CD14-positive monocyte (primary cell): ENCODE measurements at regions not wholly inside any gene's neighbourhood (a gene's known extent, or its start where the extent isn't known, plus 50 kb on each side); places are given as distances from the start of the nearest gene placed in this dataset.

Source experiments
- DNase-seq, 3 donors: peaks; one replicate each; pipeline ENCODE4 v3.0.0-alpha.2; 2011 to 2022
- H2AFZ ChIP-seq: 2 replicates; pipeline ENCODE4 v1.6.0; 2012; ENCODE audit warnings: mild to moderate bottlenecking, low read depth, low read length, inconsistent platforms; ENCODE audit not compliant: insufficient read depth, poor library complexity, severe bottlenecking
- H3K27ac ChIP-seq, 2 donors: 1 replicate in 1 of 2; 2 replicates in 1 of 2; pipeline ENCODE4 v1.5.1; 2012 to 2013; ENCODE audit warnings: low read length in 2 of 2, control low read depth in 1 of 2, inconsistent platforms in 1 of 2, low read depth in 1 of 2, mild to moderate bottlenecking in 1 of 2
- H3K27me3 ChIP-seq, 2 donors: one replicate each; pipeline versions ENCODE4 v1.6.0 to v1.6.1; 2011 to 2013; ENCODE audit warnings: low read length in 2 of 2; ENCODE audit not compliant: control insufficient read depth in 2 of 2, insufficient read depth in 2 of 2
- H3K36me3 ChIP-seq, 2 donors: replicated peaks in 1 of 2; 1 replicate in 1 of 2; 2 replicates in 1 of 2; pipeline versions ENCODE4 v1.5.1 to v1.6.1; 2012 to 2013; ENCODE audit warnings: low read length in 2 of 2, control low read depth in 1 of 2, inconsistent platforms in 1 of 2, mild to moderate bottlenecking in 1 of 2; ENCODE audit not compliant: insufficient read depth in 2 of 2, control insufficient read depth in 1 of 2
- H3K4me1 ChIP-seq, 2 donors: 1 replicate in 1 of 2; 2 replicates in 1 of 2; pipeline versions ENCODE4 v1.5.1 to v1.6.1; 2012 to 2013; ENCODE audit warnings: low read length in 2 of 2, control low read depth in 1 of 2, inconsistent platforms in 1 of 2, mild to moderate bottlenecking in 1 of 2, moderate library complexity in 1 of 2; ENCODE audit not compliant: insufficient read depth in 2 of 2, control insufficient read depth in 1 of 2
- H3K4me2 ChIP-seq: replicated peaks from 2 replicates; pipeline ENCODE3; 2012; ENCODE audit warnings: low read length, moderate library complexity, mild to moderate bottlenecking; ENCODE audit not compliant: poor library complexity, severe bottlenecking; ENCODE audit errors: extremely low read depth
- H3K4me3 ChIP-seq, 3 experiments: fragments of 200-600 bp in 1 of 3; sonication (generic) in 1 of 3; replicated peaks in 1 of 3; 1 replicate in 2 of 3; 2 replicates in 1 of 3; pipeline ENCODE4 v1.5.1; 2011 to 2013; ENCODE audit warnings: low read length in 3 of 3, mild to moderate bottlenecking in 3 of 3, control low read depth in 2 of 3, low read depth in 2 of 3, inconsistent platforms in 1 of 3, moderate library complexity in 1 of 3
- H3K79me2 ChIP-seq: 2 replicates; pipeline ENCODE4 v1.6.0; 2012; ENCODE audit warnings: mild to moderate bottlenecking, control low read depth, inconsistent platforms, low read length, moderate library complexity; ENCODE audit not compliant: insufficient read depth
- H3K9ac ChIP-seq: 2 replicates; pipeline ENCODE4 v1.6.0; 2017; ENCODE audit warnings: low read length, mild to moderate bottlenecking; ENCODE audit not compliant: insufficient read depth, poor library complexity, severe bottlenecking
- H3K9me3 ChIP-seq, 2 donors: replicated peaks in 1 of 2; 1 replicate in 1 of 2; 2 replicates in 1 of 2; pipeline versions ENCODE4 v1.5.1 to v1.6.1; 2012 to 2013; ENCODE audit warnings: low read length in 2 of 2, control low read depth in 1 of 2; ENCODE audit not compliant: control insufficient read depth in 1 of 2, insufficient read depth in 1 of 2
- H4K20me1 ChIP-seq: 2 replicates; pipeline ENCODE4 v1.6.0; 2012; ENCODE audit warnings: mild to moderate bottlenecking, low read length, control low read depth, moderate library complexity; ENCODE audit not compliant: insufficient read depth
- H3K27ac Mint-ChIP-seq, 7 donors: one replicate each; pipeline ENCODE4 v1.8.0; 2020; ENCODE audit warnings: mild to moderate bottlenecking in 7 of 7, mixed read lengths in 7 of 7, moderate library complexity in 6 of 7, inconsistent platforms in 2 of 7
- H3K27me3 Mint-ChIP-seq, 3 donors: one replicate each; pipeline ENCODE4 v1.8.0; 2021 to 2022; ENCODE audit warnings: low read depth in 3 of 3, mild to moderate bottlenecking in 3 of 3, mixed read lengths in 3 of 3, moderate library complexity in 3 of 3, inconsistent platforms in 1 of 3
- H3K36me3 Mint-ChIP-seq, 2 donors: one replicate each; pipeline ENCODE4 v1.8.0; 2020; ENCODE audit warnings: mixed read lengths in 2 of 2, inconsistent platforms in 1 of 2, mild to moderate bottlenecking in 1 of 2
- H3K4me1 Mint-ChIP-seq: one replicate; pipeline ENCODE4 v1.8.0; 2020; ENCODE audit warnings: mild to moderate bottlenecking, mixed read lengths
- H3K4me3 Mint-ChIP-seq, 2 donors: one replicate each; pipeline ENCODE4 v1.8.0; 2020; ENCODE audit warnings: mild to moderate bottlenecking in 2 of 2, mixed read lengths in 2 of 2, moderate library complexity in 1 of 2
- H3K9me3 Mint-ChIP-seq, 7 donors: one replicate each; pipeline ENCODE4 v1.8.0; 2020 to 2022; ENCODE audit warnings: mixed read lengths in 7 of 7, mild to moderate bottlenecking in 6 of 7, moderate library complexity in 6 of 7, inconsistent platforms in 2 of 7
- CTCF ChIP-seq: fragments of 200-600 bp; IDR thresholded peaks from one replicate; pipeline ENCODE4 v1.8.0; 2022; ENCODE audit warnings: antibody characterized with exemption, mild to moderate bottlenecking
- WGBS: methylation state at CpG from one replicate; pipeline ENCODE4 v1.1.5; 2013; ENCODE audit warnings: missing lambda C conversion rate; ENCODE audit not compliant: insufficient coverage; 5-methylcytosine and 5-hydroxymethylcytosine counted together
- intact Hi-C, 2 donors: fragments of 100-400 bp; cut with micrococcal nuclease; formaldehyde crosslinking; loops; one replicate each; pipeline versions ENCODE4 v1.15.0 to v1.15.1; 2023

- DNase-seq = no peak
- Histone ChIP-seq H4K20me1 (no peaks in the 10 kb centered on the region), H3K79me2 (no peaks in the 10 kb centered on the region), H3K9me3 (peaks cover 0 to 9% of the 10 kb centered on the region in 2 donors), H2AFZ (no peak overlapping the region), H3K4me1 (no peaks in the 10 kb centered on the region), H3K27ac (no peak overlapping the region), H3K9ac (no peak overlapping the region), H3K36me3 (no peaks in the 10 kb centered on the region), H3K4me2 (no peak overlapping the region), H3K4me3 (no peak overlapping the region), H3K27me3 (no peaks in the 10 kb centered on the region)
- WGBS = 88% methylated on average over 15 of the region's 17 CpGs
- TF ChIP-seq CTCF = no peak
- Mint-ChIP-seq H3K27me3 (peaks cover 1 to 7% (median 6%) of the 10 kb centered on the region in 3 donors), H3K4me3 (no peak overlapping the region), H3K27ac (no peak overlapping the region), H3K36me3 (no peaks in the 10 kb centered on the region), H3K4me1 (no peaks in the 10 kb centered on the region), H3K9me3 (peaks cover 0 to 8% (median 3%) of the 10 kb centered on the region in 7 donors)
- intact Hi-C loops = no loop called here
These were observed 80.3 kb upstream of the AFDN start for GRCh38 chr6:167746390-167746907.

- H3K4me3 Mint-ChIP-seq = no peak overlapping the region
- no peak overlapping the region for H3K27ac ChIP-seq
- H3K9ac ChIP-seq = no peak overlapping the region
- H3K79me2 ChIP-seq = no peaks in the 10 kb centered on the region
- H2AFZ ChIP-seq = no peak overlapping the region
- no peaks in the 10 kb centered on the region for H4K20me1 ChIP-seq
- no peaks in the 10 kb centered on the region for H3K36me3 ChIP-seq
- intact Hi-C loops = no loop called here
- H3K4me1 ChIP-seq = no peaks in the 10 kb centered on the region
- DNase-seq = no peak
- H3K27me3 Mint-ChIP-seq = peaks cover 1 to 6% (median 4%) of the 10 kb centered on the region in 3 donors
- no peaks in the 10 kb centered on the region for H3K4me1 Mint-ChIP-seq
- TF ChIP-seq CTCF = no peak
- H3K4me2 ChIP-seq = no peak overlapping the region
- no peak overlapping the region for H3K27ac Mint-ChIP-seq
- no peak overlapping the region for H3K4me3 ChIP-seq
- no peaks in the 10 kb centered on the region for H3K36me3 Mint-ChIP-seq
- peaks cover 0 to 9% of the 10 kb centered on the region in 2 donors for H3K9me3 ChIP-seq
- 94% methylated on average over 7 of the region's 9 CpGs for WGBS
- H3K27me3 ChIP-seq = no peaks in the 10 kb centered on the region
- peaks cover 0 to 10% (median 3%) of the 10 kb centered on the region in 7 donors for H3K9me3 Mint-ChIP-seq
These were observed 79.7 kb upstream of the AFDN start for GRCh38 chr6:167746975-167747374.
